Activated effector memory CD4-positive, alpha-beta T cell treated with Interleukin-2 at 50 U/mL for 16 hours (primary cell): ENCODE measurements at regions not wholly inside any gene's neighbourhood (a gene's known extent, or its start where the extent isn't known, plus 50 kb on each side); places are given as distances from the start of the nearest gene placed in this dataset.

ENCODE experiments used
- DNase-seq: peaks from one replicate; pipeline ENCODE4 v3.0.0-alpha.2; 2020

DNA sequence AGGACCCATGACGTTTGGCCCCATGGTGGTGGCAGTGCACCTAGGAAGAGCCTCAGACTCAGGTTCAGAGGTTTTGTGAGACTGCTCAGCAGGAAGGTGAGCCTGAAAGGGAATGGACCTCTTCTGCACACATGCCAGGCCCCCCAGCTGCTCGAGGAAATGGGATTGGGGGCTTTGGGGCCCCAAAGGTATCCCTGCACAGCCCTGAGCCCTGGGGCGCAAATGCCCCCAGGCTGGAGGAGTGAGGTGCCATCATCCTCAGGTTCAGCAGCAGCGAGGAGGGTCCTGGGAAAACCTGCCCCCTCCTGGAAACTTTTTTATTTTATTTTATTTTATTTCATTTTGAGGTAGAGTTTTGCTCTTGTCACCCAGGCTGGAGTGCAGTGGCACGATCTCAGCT, 171.8 kb upstream of the MVB12B start:
- DNase-seq = no peak

DNA sequence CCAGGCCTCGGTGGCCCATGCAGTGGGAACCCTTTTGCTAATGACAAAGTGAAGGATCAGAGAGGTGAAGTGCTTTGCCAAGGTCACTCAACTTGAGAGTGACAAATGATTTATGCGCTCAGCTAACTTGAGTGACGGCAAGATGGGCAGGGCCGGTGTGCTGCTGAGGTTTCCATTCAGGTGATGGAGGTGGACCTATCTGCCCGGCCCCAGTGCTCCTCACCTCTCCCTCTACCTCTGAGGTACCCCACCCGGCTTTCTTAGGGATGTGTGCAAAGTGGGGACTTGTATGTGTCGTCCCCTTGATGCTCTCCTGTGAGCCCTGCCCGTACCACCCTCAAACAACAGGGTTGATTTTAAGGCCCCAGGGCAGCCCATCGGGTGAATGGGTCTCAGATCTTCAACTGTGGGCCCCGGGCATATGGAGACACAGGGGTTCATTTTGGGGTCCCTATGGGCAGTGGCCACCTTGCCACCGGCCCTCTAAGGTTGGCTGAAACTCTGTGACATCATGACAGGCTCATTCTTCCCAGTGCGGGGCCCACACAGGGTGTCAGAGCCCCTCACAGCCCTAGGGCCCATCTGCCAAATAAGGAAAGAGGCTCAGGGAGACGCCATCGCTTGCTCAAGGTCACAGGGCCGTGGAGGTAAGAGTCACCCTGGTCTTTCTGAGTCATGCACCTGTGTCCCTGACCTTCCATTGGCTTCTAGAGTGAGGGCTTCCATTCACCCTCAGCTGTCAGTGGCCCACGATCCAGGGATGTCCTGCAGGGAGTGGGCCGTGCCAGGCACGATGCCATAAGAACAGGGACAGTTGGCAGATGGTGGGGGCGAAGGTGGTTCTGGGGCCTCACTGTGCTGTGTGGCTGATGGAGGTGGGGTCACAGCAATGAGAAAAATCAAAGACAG, 170.6 kb upstream of the MVB12B start:
- DNase-seq = no peak

DNA sequence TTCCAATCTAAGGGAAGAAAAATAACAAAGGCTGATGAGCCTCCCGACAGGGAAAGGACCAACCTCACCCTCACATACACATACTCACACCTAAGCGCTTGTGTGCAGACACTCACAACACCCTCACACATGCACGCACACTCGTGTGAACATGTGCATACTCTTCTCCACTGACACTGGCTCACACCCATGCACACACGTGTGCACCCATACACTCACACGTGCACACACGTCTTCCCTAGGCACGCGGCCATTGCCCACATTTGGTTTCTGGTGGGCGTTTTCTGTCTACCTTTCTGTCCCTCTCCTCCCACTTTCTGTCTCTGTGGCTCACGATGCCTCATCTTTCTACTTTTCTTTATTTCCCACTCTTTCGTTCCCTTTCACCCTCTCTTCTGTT, 169.7 kb upstream of the MVB12B start:
- no peak for DNase-seq

DNA sequence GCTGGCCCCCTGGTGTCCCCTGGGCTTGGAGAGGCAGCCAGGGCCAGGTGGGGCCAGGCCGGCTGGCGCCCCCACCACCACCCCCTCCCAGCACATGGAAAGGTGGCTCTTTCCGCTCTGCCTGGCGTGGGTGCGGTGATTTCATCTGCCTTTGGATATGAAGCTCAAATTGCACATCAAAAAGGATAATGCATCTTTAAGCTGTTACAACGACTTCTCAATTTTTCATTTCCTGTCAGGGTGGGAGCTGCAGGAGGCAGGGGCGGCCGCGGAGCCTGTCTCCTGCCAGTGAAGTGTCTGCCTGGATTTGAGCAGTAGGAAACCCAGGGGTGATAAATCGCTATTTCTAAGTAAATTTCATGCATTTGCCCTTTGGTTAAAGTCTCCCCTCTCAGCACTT, 169.2 kb upstream of the MVB12B start:
- DNase-seq = no peak

DNA sequence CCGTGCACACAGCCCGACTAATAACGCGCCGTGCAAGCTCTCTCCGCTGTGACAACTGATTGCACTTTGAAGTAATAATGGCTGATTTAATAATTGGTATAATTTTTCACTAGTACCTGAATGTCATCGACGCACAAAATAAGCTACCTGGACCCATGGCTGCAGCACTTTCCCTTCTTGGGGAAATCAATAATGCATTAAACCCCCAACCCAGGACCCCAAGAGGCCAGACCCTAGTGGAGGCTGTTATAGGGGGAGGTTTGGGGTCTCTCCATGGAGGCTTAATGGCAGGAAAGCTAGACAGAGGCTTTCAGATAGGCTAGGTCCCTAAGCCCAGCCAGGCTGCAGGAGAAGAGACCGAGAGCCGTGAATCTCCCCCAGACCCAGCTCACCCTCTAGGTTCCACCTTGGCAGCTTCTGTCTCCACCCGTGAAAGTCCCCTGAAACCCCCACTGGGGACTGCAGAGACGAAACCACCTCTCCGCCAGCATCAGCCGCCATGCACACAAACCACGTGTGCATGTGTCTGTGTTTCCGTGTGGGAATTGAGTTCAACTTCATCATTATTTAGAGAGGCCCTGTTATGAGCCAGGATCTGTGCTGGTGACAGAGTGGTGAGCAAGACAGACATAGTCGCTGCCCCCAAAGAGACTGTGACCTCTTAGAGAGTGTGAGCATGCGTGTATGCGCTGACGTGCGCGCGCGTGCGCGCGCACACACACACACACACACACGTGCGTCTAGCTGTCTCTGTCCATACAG, 168.6 kb upstream of the MVB12B start:
- DNase-seq = no peak

DNA sequence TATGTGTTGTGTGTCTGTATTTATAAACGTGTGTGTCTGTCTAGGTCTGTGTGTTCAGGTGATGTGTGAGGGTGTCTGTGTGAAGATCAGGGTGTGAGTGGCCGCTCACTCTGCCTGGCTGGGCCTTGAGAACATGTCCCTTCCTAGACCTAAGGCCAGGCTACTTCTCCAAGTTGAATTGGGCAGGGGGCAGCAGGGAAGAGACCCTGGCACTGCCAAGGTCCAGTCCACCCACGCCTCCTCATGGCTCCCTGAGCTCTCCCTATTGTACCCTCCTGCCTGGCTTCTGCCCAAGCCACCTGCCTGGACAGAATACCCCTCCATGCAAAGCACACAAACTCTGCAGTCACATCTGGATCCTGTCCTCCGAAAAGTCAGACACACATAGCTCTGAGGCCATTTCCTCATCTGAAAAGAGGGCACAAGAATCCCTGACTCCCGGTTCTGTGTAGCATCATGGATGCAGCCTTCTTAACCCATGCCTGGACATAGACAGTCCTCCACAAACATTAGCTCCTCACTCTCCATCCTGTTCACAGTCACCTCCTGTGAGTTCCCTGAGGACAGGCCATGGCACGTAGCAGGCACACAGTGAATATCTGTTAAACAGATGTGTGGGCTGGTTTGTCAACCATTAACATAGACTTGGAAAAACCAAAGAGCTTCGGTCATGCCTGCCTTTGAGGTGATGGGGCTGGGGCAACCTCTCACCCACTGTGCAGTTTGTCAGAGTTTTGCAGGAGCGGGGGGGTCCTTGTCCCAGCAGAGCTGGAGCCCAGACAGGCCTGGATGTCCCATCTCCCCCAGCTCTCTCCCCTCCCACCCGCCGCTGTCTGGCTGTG, 167.8 kb upstream of the MVB12B start:
- no peak for DNase-seq

DNA sequence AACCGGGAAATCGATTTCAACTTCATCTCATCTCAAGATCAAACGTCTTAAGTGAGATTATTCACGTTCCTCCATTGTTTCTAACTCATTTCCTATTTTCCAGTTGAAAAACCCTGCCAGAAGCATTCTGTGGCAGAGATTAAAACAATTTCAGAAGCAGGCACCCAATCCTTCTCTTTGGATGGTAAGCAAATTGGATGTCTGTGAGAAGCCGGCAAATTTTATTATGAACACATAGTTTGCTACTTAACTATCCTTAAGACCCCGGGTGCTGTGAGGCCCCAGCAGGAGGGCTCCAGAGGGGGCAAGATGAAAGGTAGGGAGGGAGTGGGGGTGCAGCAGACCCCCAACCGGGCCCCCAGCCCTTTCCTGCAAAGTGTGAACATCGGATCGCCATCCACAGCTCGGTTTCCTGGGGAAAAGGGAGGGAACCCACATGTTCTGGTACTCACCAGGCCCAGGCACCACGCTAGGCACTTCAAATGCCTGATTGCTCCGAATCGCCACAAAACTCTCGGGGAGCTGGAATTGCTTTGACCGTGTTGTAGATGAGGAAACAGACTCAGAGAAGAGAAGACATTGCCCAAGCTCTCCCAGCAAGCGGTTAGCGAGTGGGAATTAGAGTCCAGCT, 167.1 kb upstream of the MVB12B start:
- no peak for DNase-seq

DNA sequence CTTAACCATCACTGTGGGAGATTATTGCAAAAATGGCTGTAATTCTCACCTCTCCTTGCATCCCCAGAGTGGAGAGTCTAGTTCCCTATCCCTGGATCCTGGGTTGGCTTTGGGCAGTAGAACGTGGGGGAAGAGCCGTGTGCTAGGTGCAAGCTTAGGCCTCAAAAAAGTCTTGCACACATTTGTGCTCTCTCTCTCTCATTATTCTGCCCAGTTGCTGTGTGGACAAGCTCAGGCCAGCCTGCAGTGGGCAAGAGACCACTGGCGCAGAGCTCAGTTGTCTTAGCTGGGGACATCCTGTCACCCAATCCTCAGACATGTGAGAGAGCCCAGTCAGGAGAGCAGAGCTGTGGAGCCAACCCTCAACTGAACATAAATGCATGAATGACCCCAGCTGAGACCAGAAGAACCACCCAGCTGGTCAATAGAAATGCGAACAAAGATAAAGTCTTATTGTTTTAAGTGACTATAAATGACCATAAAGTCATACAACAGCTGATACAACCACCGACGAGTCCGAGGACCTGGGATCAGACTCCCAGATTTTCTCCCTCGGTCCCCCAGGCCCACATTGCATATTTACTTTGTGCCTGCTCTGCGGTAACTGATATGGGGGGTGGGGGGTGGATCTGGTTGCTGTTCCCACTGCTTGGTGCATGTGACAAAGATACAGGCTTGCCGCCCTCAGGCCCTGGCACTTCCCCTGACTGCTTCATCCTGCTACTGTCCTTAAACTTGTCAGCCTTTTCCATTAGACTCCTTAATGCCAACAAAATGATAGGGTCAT, 166.4 kb upstream of the MVB12B start:
- DNase-seq = no peak

DNA sequence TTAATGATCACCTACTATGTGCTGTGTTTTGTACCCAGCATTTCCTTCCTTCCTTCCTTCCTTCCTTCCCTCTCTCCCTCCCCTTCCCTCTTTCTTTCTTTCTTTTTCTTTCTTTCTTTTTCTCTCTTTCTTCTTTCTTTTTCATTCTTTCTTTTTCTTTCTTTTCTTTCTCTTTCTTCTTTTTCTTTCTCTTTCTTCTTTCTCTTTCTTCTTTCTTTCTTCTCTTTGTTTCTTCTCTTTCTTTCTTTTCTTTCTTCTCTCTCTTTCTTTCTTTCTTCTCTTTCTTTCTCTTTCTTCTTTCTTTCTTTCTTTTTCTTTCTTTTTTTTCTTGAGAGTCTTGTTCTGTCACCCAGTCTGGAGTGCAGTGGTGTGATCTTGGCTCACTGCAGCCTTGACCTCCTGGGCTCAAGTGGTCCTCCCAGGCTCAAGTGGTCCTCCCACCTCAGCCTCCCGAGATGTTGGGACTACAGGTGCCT, 165.7 kb upstream of the MVB12B start:
- no peak for DNase-seq

DNA sequence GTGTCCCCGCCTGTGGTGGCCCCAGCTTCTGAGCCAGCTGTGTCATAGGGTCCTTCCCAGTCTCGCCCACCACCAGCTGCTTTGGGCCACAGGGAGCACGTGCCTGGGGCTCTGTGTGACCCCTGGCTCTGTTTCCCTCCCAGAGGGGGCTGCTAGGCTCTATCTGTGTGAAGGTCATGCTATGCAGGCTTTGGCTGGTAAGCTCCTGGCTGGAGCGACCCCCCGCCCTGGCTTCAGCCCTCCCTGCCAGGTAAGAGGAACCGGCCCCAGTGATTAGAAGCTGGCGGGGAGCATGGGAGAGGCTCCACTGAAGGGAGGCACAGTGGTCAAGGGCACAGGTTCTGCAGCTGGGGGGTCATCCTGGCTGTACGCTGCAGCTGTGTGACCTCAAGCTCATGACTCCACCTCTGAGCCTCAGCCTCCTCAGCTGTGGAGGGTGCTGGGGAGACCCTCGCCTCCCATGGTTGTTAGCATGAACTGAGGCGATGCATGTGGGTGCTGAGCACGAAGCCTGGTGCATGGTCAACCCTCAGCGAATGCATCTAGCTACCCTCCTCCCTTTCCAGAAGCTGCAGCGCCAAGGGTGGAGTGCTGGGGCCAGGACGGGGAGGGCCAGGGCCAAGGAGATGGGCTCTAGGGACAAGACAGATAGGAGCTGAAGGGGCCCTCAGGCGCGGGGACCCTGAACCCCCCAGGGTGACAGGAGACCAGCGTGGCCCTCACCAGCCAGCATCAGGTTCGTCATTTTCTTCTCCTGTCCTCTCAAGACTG, 163.8 kb upstream of the MVB12B start:
- DNase-seq = no peak

DNA sequence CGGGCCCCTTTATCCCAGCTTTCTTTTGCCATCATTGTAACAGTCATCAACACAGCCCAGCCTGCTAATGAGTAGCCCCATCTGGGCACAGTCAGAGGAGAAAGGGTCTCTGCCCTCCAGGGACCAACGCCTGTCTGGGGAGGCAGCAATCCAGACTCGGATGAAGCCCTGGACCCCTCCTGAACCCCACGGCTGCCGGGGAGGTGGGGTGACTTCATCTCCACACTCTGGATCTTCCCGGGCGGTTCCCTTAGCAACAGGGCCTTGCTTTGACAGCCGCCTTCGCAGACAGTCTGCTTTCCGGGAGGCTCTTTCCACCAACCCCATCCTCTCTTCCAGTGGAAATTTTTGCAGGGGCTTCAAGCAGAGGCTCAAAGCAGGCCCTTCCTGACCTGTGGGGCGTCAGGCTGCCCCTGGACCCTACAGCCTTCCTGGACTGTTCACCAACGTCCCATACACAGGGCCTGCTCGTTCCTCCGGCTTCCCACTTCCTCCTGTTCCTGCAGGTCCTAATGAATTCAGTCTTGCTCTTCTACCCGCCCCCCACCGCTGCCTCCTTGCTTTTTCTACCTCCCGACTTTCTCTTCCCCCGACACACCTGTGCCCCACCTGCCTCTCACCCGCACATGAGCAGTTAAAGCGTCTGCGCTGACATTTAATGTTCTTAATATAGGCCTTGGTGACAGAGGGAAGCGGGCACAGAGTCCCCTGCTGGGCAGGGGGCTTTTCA, 161.7 kb upstream of the MVB12B start:
- DNase-seq = no peak

DNA sequence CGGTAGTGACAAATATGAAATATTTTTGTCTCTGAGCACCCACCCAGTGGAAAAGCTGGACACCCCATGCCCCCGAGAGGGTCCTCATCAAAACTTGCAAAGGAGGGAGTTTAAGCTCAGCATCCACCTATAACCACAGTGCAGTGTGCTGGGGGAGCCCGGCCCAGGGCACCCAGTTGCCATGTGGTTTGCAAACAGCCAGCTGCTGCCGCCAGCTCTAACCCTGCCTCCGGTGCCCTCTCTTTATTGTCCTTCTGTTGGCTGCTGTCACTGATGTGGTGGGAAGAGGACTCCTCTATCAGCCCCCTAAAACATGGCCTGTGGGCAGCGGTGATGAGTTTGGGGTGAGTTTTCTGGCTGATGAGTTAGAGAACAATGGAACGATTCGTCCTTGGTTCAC, 160.9 kb upstream of the MVB12B start:
- no peak for DNase-seq

DNA sequence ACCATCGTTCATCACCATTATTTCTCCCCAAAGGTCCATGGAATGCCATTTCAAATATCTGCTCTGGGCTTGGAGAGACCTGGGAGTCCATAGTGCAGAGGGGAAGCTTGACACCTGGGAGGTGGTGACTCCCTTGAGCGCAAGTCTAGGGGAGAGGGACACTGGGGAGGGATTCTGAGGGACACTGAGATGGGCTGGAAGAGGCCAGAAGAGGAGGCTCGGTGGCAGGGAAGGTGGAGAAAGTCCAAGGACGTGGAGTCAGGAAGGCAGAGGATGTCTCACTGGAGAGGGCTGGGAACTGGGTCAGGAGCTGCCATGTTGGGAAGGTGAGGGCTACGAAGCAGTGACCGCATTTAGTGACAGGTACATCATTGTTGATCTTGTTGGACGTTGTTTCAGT, 160.3 kb upstream of the MVB12B start:
- DNase-seq = no peak

DNA sequence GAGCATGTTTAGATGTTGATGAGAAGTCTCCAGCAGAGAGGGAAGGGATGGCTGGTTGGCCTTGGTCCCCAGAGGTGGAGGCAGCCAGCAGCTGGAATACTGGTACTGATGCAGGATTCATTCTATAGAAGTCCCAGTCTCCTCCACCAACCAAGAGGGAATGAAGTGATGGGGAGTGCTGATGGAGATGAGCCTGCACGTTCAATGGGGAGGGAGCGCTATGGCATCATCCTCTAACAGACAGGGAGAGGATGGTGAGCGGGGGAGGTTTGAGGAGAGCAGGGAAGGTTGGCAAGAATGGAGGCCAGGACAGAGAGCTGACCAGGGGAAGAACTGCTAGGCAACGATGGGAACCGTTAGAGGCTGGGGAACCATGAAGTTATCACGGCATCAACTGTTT, 159.8 kb upstream of the MVB12B start:
- DNase-seq = no peak

DNA sequence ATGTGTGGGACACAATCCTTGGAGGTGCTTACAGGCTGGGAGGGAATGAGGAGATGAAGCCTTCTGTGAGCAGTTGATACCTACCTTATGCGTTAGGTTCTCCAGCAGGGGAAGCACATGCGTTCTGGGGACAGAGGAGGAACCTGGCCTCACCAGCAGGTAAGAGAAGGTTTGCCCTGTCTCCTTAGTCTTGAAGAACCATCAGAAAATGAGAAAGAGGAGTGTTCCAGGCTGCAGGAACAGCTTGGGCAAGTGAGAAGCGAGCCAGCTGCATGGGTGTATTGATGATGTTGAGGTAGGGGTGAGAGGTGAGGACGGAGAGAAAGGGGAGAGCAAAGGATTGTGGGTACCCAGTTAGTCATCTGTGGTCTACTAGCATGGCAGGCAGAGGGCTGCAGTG, 156.9 kb upstream of the MVB12B start:
- DNase-seq = no peak

DNA sequence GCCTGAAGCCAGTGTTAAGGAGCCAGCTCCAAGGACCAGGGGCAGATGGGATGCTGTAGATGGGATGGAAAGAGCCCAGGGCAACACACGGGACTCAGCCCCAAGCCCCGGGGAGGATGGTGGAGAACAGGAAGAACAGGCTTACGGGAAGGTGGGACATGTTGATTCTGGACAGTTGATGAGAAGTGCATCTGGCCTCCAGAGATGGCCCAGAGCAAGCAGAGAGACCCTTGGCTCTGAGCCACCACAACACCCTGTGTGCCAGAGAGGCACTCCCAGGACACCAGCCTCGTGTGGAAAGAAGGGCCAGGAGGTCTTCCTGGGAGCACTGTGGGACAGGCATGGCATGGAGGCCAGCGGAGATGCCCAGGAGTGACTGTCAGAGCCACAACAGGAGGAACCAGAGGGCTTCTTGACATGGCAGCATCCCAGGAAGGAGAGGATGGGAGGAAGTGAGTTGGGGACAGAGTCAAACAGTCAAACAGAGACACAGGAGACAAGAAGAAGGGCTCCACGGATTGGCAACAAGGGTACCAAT, 156.3 kb upstream of the MVB12B start:
- no peak for DNase-seq

DNA sequence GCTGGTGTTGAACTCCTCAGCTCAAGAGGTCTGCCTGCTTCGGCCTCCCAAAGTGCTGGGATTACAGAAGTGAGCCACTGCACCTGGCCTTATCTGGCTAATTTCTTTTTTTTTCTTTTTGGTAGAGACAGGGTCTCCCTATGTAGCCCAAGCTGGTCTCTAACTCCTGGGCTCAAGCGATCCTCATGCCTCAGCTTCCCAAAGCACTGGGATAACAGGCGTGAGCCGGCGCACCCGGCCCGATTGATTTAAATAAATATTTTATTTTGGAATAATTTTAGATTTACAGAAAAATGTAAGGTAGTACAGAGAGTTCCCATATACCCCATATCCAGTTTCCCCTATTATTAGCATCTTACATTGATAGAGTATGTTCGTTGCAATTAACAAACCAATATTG, 155.0 kb upstream of the MVB12B start:
- DNase-seq = no peak

DNA sequence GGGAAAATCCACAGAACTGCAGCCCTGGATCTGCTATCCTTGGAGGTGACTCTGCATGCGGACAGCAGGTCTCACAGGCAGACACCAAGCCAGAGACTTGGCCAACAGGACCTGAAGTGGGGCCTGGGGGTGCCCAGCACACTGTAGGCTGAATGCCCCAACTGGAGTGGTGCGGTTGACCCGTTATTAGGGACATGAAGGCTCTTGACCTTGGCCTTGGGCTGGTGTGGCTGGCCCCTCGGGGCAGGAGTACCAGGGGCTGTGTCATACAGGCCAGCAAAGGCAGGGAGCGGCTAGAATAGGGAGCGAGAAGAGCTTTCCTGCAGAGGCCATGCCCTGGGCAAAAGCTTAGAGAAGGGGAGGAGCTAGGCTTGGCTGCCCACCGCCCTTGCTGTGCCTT, 153.2 kb upstream of the MVB12B start:
- DNase-seq = no peak

DNA sequence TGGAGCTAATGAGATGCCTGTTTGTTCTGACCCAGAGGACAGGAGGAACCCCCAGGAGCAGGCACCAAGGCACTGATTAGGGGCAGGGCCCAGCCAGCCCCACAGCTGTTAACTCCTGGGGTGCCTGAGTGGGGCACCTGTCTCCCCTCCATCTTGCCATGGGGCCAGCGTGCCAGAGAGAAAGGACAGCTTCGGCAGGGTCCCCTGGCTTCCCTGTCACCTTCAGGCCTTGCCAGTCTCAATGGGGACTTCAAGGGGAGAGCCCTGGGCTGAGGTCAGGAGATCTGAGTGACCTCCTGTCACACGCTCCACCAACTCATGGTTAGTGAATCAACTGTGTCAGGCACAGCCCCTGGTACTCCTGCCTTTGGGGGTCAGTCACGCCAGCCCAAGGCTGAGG, 152.7 kb upstream of the MVB12B start:
- DNase-seq = no peak

DNA sequence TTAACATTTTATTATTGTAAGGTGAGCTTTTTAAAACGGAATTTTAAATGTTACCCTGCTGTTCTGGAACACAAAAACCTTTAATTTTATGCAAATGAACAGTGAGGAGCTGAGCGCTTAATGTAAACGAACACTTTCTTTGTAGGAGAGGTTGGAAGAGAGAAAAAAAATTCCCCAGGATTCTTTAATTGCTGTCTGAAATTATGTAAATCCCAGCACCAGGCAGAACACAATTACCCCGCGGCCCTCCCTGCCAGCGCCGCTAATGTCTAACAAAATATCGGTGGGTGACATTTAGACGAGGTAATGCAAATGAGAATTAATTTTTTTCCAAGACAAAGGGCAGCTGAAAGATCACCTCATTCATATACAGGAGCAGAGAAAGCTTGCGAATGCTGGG, 143.4 kb upstream of the MVB12B start:
- no peak for DNase-seq
